Tibial nerve (tissue), 4 donors: ENCODE measurements at regions not wholly inside any gene's neighbourhood (a gene's known extent, or its start where the extent isn't known, plus 50 kb on each side); places are given as distances from the start of the nearest gene placed in this dataset.

Experiments
- DNase-seq, 2 donors: peaks; one replicate each; pipeline ENCODE4 v3.0.0-alpha.2; 2019; ENCODE audit warnings: low spot score in 2 of 2
- H3K27ac ChIP-seq, 4 donors: fragments of 200-600 bp; sonication (generic) in 3 of 4; one replicate each; pipeline ENCODE4 v1.5.1; 2017 to 2019; ENCODE audit warnings: mild to moderate bottlenecking in 1 of 4
- H3K27me3 ChIP-seq, 2 donors: fragments of 200-600 bp; sonication (generic) in 1 of 2; one replicate each; pipeline versions ENCODE4 v1.5.1 to v1.6.0; 2017 to 2019
- H3K36me3 ChIP-seq, 3 donors: fragments of 200-600 bp; sonication (generic); one replicate each; pipeline ENCODE4 v1.5.1; 2018 to 2019
- H3K4me1 ChIP-seq, 4 donors: fragments of 200-600 bp; sonication (generic) in 3 of 4; one replicate each; pipeline ENCODE4 v1.5.1; 2017 to 2019
- H3K4me3 ChIP-seq, 4 donors: fragments of 200-600 bp; sonication (generic) in 3 of 4; one replicate each; pipeline ENCODE4 v1.5.1; 2017 to 2019; ENCODE audit warnings: mild to moderate bottlenecking in 1 of 4, moderate library complexity in 1 of 4
- H3K9me3 ChIP-seq, 4 donors: fragments of 200-600 bp; sonication (generic) in 3 of 4; one replicate each; pipeline ENCODE4 v1.5.1; 2017 to 2019
- EP300 ChIP-seq, 2 donors: sonication (generic); formaldehyde crosslinking; IDR thresholded peaks; one replicate each; pipeline ENCODE4 v1.6.1; 2017; ENCODE audit warnings: antibody characterized with exemption in 2 of 2, mild to moderate bottlenecking in 1 of 2
- POLR2A ChIP-seq, 2 donors: fragments of 450-650 bp; IDR thresholded peaks; one replicate each; pipeline ENCODE4 v1.6.1; 2017; ENCODE audit warnings: antibody characterized with exemption in 2 of 2, mild to moderate bottlenecking in 2 of 2, moderate library complexity in 2 of 2
- WGBS, 2 donors: methylation state at CpG; one replicate each; pipeline ENCODE4 v1.1.5; 2018; 5-methylcytosine and 5-hydroxymethylcytosine counted together
- TF ChIP-seq, protein P1 (sequence below), 5 experiments: fragments of 200-600 bp in 3 of 5; fragments of 450-650 bp in 2 of 5; sonication (generic) in 3 of 5; IDR thresholded peaks; one replicate each; pipeline ENCODE4 v1.5.1; 2016 to 2019; ENCODE audit warnings: antibody characterized with exemption in 5 of 5, mild to moderate bottlenecking in 3 of 5, moderate library complexity in 2 of 5

GRCh38 chr5:163024936-163025335, 412.5 kb upstream of the CCNG1 start:
- Histone ChIP-seq H3K4me3 (no peak overlapping the region), H3K9me3 (no peaks in the 10 kb centered on the region), H3K36me3 (no peaks in the 10 kb centered on the region), H3K27me3 (no peaks in the 10 kb centered on the region), H3K27ac (no peak overlapping the region), H3K4me1 (no peaks in the 10 kb centered on the region)
- WGBS, 2 donors, result 80 to 85% methylated on average over 7 of the region's 7 CpGs
- DNase-seq, result no peak
- no peak for TF ChIP-seq EP300 (IDR thresholded peaks at IDR 0.05)
- no peak for TF ChIP-seq POLR2A (IDR thresholded peaks at IDR 0.05)
- TF ChIP-seq, protein P1, sequence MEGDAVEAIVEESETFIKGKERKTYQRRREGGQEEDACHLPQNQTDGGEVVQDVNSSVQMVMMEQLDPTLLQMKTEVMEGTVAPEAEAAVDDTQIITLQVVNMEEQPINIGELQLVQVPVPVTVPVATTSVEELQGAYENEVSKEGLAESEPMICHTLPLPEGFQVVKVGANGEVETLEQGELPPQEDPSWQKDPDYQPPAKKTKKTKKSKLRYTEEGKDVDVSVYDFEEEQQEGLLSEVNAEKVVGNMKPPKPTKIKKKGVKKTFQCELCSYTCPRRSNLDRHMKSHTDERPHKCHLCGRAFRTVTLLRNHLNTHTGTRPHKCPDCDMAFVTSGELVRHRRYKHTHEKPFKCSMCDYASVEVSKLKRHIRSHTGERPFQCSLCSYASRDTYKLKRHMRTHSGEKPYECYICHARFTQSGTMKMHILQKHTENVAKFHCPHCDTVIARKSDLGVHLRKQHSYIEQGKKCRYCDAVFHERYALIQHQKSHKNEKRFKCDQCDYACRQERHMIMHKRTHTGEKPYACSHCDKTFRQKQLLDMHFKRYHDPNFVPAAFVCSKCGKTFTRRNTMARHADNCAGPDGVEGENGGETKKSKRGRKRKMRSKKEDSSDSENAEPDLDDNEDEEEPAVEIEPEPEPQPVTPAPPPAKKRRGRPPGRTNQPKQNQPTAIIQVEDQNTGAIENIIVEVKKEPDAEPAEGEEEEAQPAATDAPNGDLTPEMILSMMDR (IDR thresholded peaks at IDR 0.05), result no peak

- no peaks in the 10 kb centered on the region for H3K4me1 ChIP-seq
- H3K9me3 ChIP-seq, result no peaks in the 10 kb centered on the region
- H3K4me3 ChIP-seq, result no peak overlapping the region
- no peaks in the 10 kb centered on the region for H3K36me3 ChIP-seq
- no peak for DNase-seq
- 32 to 33% methylated on average over 3 of the region's 3 CpGs for WGBS, 2 donors
- no peaks in the 10 kb centered on the region for H3K27me3 ChIP-seq
- H3K27ac ChIP-seq, result no peak overlapping the region
- no peak for TF ChIP-seq POLR2A (IDR thresholded peaks at IDR 0.05)
- TF ChIP-seq, protein P1 (IDR thresholded peaks at IDR 0.05), result no peak
- no peak for TF ChIP-seq EP300 (IDR thresholded peaks at IDR 0.05)
These were observed 403.7 kb upstream of the CCNG1 start for GRCh38 chr5:163033656-163034055.

- DNase-seq, result no peak
- TF ChIP-seq, protein P1 (IDR thresholded peaks at IDR 0.05), result no peak
- no peak for TF ChIP-seq EP300 (IDR thresholded peaks at IDR 0.05)
- Histone ChIP-seq H3K4me3 (no peak overlapping the region), H3K9me3 (peaks cover 0 to 10% (median 3%) of the 10 kb centered on the region in 4 donors), H3K36me3 (no peaks in the 10 kb centered on the region), H3K4me1 (no peaks in the 10 kb centered on the region), H3K27ac (no peak overlapping the region), H3K27me3 (no peaks in the 10 kb centered on the region)
- 67 to 73% methylated on average over 1 of the region's 1 CpG for WGBS, 2 donors
These were observed 396.1 kb upstream of the CCNG1 start for GRCh38 chr5:163041254-163041653.

DNA sequence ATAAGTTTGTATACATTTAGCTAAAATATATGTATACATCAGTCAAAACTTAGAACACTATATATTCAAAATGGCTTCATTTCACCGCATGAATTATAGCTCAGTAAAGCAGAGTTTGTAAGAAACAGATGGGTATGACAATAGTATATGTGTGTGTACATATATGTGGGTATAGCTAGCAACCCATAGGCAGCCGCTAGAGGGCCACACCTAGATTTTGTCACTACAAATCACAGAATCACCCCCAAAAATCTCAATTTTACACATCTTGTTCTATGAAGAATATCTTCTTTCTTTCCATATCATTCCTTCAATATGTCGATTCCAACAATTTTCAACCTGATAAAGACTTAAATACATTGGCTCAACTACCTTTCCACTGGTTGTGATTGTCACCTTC, 357.8 kb upstream of the CCNG1 start:
- no peak overlapping the region for H3K4me3 ChIP-seq
- no peak for TF ChIP-seq POLR2A (IDR thresholded peaks at IDR 0.05)
- no peak for TF ChIP-seq EP300 (IDR thresholded peaks at IDR 0.05)
- TF ChIP-seq, protein P1 (IDR thresholded peaks at IDR 0.05), result no peak
- peaks cover 0 to 29% (median 0%) of the 10 kb centered on the region in 4 donors for H3K9me3 ChIP-seq
- H3K4me1 ChIP-seq, result no peaks in the 10 kb centered on the region
- H3K27ac ChIP-seq, result no peak overlapping the region
- no peak for DNase-seq
- no peaks in the 10 kb centered on the region for H3K36me3 ChIP-seq
- WGBS, 2 donors, result 70 to 72% methylated on average over 3 of the region's 3 CpGs
- H3K27me3 ChIP-seq, result no peaks in the 10 kb centered on the region

- no peak for DNase-seq
- TF ChIP-seq EP300 (IDR thresholded peaks at IDR 0.05) (no peak), POLR2A (IDR thresholded peaks at IDR 0.05) (no peak)
- TF ChIP-seq, protein P1 (IDR thresholded peaks at IDR 0.05), result no peak
- Histone ChIP-seq H3K4me3 (no peak overlapping the region), H3K9me3 (no peaks in the 10 kb centered on the region), H3K4me1 (no peaks in the 10 kb centered on the region), H3K27me3 (no peaks in the 10 kb centered on the region), H3K27ac (no peak overlapping the region), H3K36me3 (no peaks in the 10 kb centered on the region)
- 0 to 8% methylated on average over 1 of the region's 1 CpG for WGBS, 2 donors
These were observed 348.2 kb upstream of the CCNG1 start for GRCh38 chr5:163089230-163089629.
